ELR (cell line): ENCODE measurements at regions not wholly inside any gene's neighbourhood (a gene's known extent, or its start where the extent isn't known, plus 50 kb on each side); places are given as distances from the start of the nearest gene placed in this dataset.
"Not testable (repeated sequence)": the region's sequence is repeated elsewhere in the genome, so short reads cannot be mapped to it uniquely, and the experiment has no call there.

Experiments used
- DNase-seq: peaks from one replicate; pipeline ENCODE4 v3.0.0-alpha.2; 2015; ENCODE audit warnings: low read depth

DNA sequence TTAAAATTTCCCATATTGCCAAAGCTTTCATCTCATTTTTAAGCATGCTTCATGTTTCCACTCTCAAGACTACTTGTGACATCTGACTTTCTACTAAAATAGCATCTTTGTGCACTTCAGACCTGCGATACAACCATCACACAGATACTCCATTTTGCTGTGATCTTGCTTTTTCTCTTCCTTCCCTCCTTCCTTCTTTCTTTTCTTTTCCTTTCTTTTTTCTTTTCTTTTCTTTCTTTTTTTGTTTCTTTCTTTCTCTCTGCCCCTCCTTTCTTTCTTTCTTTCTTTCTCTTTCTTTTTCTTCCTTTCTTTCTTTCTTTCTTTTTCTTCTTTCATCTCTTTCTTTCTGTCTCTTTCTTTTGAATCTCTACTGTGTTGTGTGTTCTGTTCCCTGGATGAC is 194.0 kb upstream of the KCND2 start:
- DNase-seq = no peak

DNA sequence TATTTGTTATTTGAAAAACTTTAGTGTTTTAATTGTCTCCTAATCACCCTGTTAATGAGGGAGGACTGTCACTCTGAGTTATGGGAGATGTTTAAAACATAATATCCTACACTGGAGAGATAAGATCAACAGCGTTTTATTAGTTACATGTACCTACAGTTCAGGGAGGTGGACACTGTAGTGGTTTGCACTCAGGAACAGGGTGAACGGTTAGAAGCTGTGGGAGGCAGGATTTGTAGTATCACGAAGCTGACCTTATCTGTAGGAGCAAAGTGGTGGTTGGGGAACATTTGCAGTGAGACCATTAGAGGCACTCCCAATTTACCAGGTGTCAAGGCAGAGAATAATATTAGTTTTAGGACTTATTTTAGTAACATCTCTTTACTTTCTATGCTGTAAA is 193.3 kb upstream of the KCND2 start:
- no peak for DNase-seq

DNA sequence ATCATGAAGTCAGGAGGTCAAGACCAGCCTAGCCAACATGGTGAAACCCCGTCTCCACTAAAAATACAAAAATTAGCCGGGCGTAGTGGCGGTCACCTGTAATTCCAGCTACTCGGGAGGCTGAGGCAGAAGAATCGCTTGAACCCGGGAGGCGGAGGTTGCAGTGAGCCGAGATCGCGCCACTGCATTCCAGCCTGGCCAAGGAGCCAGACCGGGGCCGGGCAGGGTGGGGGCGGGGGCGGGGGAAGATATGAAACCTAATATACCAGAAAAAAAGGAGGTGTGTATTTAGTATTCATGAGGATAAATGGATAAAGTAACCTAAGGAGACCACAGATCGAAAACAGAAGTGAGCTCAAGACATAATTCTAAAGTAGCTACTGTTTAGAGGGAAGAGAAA is 186.5 kb upstream of the KCND2 start:
- DNase-seq = not testable (repeated sequence)

DNA sequence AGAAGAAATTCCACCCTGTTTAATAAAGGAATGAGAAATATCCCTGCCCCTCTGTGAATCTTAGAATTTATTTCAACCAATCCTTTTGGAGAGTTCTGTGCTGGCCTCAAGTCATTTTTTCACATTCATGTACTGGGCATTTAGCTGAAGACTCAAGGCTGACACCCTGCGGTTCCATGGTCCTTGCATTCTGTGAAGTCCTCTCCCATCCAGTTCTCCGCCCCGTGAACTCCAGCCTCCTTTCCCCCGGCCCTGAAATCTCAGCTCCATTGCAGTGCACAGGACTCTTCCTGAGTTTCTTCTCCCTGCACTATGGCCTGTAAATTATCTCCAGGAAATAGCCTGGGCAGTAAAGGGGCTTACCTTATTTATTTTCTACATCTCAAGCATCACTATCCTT is 183.0 kb upstream of the KCND2 start:
- DNase-seq = no peak

DNA sequence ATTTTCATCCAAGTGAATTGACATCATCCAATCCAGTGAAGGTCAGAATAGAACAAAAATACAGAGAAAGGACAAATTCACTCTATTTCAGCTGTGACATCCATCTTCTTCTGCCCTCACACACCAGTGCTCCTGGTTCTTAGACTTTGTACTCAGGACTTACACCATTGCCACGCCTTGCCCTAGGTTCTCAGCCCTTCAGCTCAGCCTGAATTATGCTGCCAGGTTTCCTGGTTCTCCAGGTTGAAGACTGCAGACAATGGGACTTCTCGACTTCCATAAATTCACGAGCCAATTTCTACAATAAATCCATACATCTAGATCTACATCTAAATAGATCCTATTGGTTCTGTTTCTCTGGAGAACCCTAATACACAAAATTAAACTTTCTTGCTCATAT is 181.2 kb upstream of the KCND2 start:
- no peak for DNase-seq

DNA sequence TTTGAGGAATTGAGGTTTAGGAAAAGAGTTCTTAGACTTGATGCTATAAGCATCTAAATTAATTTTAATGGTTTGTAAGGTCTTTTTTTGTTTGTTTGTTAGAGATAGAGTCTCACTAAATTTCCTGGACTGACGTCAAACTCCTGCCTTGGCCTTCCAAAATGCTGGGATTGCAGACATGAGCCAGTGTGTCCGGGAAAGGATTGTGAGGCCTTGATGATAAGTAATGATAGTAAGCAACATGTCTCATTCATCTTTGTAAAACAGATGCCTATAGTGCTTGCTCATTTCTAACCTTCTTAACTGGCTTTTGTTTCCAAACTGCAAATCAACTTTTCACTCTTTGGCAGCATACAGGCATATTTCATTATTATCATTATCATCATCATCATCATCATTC is 176.0 kb upstream of the KCND2 start:
- no peak for DNase-seq

DNA sequence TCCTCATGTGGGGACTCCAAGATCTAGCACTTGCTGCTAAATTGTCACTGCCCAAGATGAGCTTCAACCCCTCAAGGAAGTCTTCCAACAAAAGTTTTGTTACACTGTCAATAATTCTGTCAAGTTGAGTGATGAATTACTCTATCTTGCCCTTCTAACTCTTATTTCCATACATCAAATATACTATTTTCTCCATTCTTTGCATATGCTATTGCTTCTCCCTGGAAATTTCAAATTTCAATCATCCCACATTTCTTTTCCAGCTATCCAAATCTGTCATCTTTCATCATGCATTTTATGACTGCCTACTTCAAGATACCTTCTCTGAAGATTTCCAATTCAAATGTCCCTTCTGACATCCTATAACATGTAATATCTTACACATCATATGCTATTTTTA is 175.2 kb upstream of the KCND2 start:
- DNase-seq = no peak

DNA sequence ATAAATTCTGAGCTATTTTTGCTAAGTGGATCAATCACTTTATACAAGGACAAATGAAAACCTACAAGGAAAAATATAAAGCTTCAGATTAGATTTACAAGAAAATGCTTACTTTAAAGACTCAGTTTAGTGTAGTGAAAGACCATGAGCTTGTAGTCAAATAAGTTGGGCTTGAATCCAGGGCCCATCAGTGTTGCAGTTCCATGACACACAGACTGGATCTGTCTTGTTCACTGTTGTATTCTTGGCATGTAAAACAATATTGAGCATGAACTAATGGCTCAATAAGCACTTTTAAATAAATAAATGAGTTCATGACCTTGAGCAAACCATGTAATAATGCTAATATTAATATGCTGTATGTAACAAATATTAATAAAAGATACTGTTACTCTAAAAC is 164.6 kb upstream of the KCND2 start:
- DNase-seq = no peak

DNA sequence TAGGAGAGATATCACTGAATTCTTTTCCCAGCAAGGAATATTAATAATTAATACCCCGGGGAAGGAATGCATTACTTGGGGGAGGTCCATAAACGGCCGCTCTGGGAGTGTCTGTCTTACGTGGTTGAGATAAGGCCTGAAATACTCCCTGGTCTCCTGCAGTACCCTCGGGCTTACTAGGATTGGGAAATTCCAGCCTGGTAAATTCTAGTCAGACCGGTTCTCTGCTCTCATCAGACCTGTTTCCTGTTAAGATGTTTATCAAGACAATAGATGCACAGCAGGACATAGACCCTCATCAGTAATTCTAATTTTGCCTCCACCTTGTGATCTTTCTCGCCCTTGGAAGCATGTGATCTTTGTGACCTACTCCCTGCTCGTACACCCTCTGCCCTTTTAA is 162.8 kb upstream of the KCND2 start:
- DNase-seq = no peak

DNA sequence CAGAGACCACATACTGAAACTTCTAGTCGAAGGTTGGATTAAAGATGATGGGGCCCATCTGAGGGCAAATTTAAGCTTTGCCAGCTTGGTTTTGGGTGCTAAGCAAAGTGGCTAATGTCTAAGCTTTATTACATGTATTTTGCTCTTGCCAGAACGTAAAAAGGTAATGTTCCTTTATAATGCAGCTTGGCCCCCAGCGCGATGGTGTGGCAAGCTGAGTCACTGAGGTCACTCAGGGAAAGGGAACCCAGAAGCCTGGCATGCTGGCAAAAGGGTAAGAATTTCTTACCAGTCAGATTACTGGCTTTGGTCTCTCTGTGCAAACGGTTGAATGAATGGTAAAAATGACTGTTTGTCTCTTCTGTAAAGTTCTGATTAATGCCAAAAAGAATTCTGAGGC is 158.3 kb upstream of the KCND2 start:
- no peak for DNase-seq

DNA sequence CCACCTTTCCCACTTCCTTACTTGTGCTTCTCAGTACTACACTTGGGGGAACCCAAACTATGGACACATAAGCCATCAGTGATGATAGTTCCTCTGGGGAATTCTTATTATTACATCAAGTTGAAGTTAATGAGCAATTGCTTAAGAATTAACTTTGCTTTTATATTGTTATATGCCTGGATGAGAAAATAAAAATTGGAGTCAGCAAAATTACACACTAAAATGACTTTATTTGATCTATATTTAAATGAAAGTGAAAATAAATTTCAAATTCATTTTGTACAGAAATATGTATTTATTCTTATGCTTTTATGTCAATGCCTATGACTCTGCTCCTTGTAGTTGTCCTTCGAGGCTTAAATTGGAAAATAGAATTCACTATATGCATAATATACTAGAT is 149.4 kb upstream of the KCND2 start:
- DNase-seq = no peak

DNA sequence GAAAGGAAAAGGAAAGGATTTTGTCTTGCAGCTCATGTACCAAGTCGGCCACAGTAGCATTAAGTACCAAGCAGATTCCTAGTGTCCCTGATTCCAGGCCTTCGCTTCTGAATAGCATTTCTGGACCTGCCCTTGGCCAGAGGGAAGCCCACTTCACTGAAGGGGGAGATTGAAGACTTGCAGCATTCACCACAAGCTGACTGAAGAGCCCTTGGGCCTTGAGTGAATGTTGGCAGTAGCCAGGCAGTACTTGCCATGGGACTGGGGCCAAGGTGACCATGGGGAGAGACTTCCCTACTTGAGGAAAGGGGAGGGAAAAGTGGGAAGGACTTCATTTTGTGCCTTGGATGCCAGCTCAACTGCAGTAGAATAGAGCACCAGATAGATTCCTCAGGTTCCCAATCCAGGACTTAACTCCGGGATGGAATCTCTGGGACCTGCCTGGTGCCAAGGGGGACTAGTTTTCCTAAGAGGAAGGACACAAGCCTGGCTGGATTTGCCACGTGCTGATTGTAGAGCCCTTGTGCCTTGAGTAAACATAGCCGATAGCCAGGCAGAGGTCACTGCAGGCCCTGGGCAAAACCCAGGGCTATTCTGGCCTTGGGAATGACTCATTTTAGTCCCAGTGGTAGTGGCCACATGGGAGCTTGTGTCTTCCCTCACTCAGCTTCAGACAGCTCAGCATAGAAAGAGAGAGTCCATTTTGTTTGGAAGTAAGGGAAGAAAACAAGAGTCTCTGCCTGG is 141.7 kb upstream of the KCND2 start:
- no peak for DNase-seq

DNA sequence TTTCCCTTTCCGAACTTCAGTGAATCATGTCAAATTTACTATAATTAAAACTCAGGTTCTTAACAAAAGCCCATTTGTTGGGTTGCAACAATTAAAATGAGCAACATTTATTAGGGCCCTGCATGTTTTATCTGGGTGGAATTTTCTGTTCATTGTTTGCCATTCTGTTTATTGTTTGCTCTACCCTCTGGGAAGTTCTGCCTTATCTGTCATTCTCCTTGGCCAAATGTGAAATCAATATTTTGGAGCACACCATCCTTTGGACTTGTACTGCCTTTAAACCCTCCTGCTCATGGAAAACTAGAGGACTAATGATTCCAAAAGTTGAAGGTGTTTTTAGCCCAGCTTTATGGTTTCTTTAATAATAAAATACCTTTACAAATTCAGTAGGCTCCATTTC is 134.5 kb upstream of the KCND2 start:
- DNase-seq = no peak

DNA sequence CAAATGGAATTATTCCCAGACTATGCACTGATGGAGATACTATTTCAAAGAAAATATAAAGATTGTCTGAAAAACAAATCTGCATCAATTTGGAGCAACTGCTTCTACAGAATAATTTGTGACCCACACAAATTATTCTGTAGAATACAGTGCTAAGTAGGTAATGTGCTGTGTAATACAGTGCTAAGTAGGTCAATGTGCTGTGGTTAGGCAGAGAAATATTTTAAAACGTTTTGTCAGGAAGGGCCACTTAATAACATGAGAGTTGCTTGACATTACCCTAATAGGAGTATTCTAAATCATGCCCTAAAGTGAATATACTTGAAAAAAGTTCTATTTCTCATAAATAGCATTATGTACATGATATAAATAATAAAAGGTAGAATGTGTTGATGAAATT is 116.5 kb upstream of the KCND2 start:
- no peak for DNase-seq

DNA sequence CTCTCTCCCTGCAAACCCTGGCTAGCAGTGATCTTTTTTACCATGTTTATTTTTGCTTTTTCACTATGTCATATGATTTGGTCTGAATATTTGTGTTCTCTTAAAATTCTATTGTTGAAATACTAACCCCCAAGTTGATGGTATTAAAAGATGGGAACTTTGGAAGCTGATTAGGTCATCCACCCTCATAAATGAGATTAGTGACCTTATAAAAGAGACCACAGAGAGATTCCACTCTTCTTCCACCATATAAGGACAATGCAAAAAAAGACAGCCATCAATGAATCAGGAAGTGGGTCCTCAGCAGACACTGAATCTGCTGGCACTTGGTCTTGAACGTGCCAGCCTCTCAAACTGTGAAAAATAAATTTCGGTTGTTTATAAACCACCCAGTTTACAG is 112.8 kb upstream of the KCND2 start:
- DNase-seq = no peak

DNA sequence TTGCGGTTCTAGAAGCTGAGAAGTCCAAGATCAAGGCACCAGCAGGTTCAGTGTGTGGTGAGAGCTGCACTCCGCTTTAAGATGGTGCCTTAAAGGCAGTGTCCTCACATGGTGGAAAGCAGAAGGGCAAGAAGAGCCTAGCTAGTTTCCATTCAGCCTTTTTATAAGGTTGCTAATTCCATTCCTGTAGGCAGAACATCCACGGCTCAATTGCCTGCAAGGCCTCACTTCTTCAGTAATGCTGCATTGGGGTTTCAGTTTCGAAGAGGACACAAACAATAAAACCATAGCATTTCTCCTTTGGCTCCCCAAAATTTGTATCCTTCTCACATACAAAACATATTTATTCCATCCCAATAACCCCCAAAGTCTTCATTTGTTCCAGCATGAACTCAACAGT is 109.5 kb upstream of the KCND2 start:
- no peak for DNase-seq

DNA sequence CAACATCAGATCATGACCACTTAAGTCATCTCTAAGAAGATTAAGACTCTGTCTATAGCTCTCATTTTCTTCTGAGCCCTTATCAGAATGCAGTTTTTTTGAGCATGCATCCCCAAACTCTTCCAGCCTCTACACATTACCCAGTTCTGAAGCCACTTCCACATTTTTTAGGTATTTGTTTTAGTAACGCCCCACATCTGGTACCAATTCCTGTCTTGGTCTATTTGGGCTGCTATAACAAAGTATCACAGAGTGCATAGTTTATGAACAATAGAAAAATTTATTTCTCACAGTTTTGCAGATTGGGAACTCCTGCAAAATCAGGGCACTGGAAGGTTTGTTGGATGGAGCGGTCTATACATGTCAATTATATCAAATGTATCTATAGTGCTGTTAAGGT is 107.7 kb upstream of the KCND2 start:
- no peak for DNase-seq

DNA sequence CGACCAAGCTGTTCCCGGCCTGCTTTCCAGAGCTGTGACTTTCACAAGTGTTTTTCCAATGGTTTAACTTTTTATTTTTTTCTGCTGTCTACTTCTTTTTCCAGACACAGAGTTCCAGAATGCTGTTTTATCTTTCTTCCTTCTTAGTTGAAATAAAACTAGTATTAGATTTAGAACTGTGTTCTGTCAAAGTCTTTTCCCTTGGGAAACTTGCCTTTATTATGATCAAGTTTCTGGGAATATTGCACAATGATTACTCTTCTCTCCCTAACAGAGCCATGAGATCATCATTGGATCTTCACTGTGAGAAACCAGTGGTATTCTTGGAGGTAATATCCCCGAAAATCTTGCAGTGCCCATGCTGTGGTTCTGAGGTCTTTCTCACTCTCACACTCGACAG is 104.9 kb upstream of the KCND2 start:
- no peak for DNase-seq

DNA sequence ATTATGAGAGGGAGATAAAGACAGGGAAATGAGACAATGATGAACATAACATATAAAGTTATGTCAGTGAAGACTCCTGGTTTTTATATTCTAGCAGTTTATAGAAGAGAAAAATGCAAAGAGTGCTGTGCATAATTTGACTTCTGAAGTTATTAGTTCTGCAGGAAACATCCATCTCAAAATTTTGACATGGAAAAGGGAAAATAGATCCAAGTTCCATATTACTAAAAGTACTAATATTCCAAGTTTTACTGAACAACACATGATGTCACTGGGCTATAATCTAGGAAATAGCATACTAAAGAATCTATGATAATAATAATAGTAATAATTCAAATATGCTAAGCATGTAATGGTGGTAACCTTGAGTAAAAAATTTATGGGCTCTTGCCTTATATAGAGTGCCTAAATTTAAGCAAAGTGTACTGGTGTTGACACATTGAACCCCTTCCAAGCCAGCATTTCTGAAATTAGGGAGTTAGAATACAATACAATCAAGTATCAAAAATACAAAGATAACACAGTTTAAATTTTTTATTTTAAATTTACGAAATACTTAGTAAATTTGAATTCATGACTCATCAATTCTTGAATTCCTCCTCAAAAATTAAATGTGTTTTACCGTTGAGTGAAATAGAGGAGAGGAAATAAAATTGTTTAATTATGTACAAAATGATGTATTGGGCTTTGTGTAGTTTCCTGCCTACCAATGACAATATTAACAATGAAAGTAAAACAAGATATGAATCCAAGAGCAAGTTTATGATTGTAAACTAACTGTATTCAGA is 102.8 kb upstream of the KCND2 start:
- no peak for DNase-seq

DNA sequence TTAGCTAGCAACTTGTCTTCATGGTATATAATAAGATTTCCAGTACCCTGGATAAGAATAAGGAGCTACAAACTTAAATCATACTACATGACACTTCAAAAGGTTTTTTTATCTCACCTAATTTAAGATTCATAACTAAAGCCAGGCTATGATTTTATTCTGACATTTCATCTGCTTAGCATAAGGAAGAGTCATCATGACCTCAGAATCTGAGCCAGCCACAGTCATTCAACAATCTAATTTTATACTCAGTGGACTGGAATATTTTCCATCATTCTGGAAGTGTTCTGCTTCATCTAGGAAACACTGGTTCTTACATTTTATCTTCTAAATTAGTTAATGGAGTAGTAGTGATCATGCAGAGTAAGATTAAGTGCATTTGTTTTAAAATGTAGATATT is 102.1 kb upstream of the KCND2 start:
- peak; percentile 10 for DNase-seq

DNA sequence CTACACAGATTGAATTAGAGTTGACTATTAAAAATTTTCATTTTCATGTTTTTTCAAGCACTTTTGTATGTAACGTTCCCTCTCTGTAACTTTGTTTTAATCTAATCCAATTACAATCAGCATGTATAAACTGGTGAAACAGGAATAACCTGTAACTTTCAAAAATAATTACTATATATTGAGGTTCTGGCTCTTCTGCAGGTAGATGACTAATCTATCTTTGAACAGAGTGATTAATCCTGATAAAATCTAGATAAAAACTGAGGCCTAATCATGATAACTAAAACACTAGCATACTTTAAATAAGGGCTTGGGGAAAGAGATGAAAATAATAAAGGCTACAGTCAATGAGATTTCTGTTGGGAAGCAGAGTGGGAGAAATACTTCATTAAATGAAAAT is 101.6 kb upstream of the KCND2 start:
- no peak for DNase-seq

DNA sequence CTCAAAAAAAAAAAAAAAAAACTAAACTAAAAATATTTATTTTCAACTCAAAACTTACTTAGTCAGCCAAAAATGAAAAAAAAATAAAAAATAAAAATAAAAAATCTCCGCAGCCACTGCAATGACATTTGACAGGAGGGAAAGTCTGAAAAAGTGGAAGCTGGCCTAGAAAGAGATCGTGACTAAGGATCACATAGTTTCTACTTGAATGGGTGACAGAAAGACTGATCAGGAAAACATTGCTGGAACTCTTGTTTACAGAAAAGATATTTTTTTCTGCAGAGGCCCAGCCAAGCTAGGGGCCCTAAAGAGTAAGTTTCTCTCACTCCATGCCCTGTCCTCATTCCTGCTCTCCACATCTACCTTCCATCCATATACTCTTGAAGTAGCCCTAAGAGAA is 92.8 kb upstream of the KCND2 start:
- DNase-seq = no peak

DNA sequence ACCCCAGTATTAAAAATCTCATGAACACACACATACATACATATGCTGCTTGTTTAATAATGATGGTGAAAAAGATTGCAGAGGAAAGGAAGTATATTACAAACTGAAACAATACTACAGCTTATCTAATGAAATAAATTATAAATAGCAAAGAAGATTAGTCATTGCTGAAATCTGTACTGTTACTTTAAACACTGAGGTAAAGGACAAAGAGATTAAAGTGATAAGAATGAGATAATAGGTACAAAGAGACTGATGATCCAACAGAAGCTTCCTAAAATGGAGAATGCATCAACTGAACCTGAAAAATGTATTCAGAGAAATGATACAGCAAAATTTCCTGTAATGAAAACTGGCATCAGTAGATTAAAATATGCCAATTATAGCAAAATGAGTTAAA is 91.5 kb upstream of the KCND2 start:
- no peak for DNase-seq

DNA sequence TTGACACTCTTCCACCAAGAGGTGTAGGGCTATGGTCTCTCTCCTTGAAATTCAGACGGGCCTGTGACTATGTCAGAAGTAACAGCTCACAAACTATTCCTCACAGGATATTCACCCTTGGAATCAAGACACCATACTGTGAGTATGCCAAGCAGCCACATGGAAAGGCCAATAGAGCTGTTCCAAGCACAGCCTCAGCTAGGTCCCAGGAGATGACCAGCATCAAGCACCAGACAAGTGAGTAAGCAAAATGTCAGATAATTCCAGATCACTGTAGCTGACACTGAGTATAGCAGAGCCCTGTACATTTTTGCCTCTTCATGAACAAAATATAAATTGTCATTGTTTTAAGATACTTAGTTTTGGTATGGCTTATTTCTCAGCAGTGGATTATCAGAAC is 88.1 kb upstream of the KCND2 start:
- DNase-seq = no peak
